KMS-11 (cell line): ENCODE measurements at regions not wholly inside any gene's neighbourhood (a gene's known extent, or its start where the extent isn't known, plus 50 kb on each side); places are given as distances from the start of the nearest gene placed in this dataset.

Experiments used
- H2AFZ ChIP-seq: fragments of 200-600 bp; sonication (generic); 2 replicates; pipeline ENCODE4 v1.6.1; 2016; ENCODE audit warnings: antibody characterized with exemption, mixed run types, low read depth
- H3K27ac ChIP-seq: fragments of 200-600 bp; sonication (generic); 2 replicates; pipeline ENCODE4 v1.6.1; 2016; ENCODE audit warnings: mild to moderate bottlenecking, mixed run types
- H3K27me3 ChIP-seq: fragments of 200-600 bp; sonication (generic); 2 replicates; pipeline ENCODE4 v1.6.1; 2017; ENCODE audit warnings: mild to moderate bottlenecking, low read depth, mixed run types, moderate library complexity; ENCODE audit not compliant: insufficient read depth
- H3K36me3 ChIP-seq: fragments of 200-600 bp; sonication (generic); 2 replicates; pipeline ENCODE4 v1.6.1; 2017; ENCODE audit warnings: mild to moderate bottlenecking, mixed run types; ENCODE audit not compliant: insufficient read depth
- H3K4me1 ChIP-seq: fragments of 200-600 bp; sonication (generic); 2 replicates; pipeline ENCODE4 v1.6.1; 2016; ENCODE audit warnings: mild to moderate bottlenecking, low read depth, mixed run types; ENCODE audit not compliant: poor library complexity, severe bottlenecking
- H3K4me2 ChIP-seq: fragments of 200-600 bp; sonication (generic); 2 replicates; pipeline ENCODE4 v1.7.0; 2016; ENCODE audit warnings: mild to moderate bottlenecking, mixed run types
- H3K4me3 ChIP-seq: fragments of 200-600 bp; sonication (generic); IDR thresholded peaks from 2 replicates; pipeline ENCODE4 v1.6.1; 2017; ENCODE audit warnings: low read depth, low read length, mixed read lengths; ENCODE audit not compliant: insufficient read depth
- H3K79me2 ChIP-seq: fragments of 200-600 bp; sonication (generic); 2 replicates; pipeline ENCODE4 v1.6.1; 2016; ENCODE audit warnings: low read depth, mixed run types; ENCODE audit not compliant: insufficient read depth
- H3K9ac ChIP-seq: fragments of 200-600 bp; sonication (generic); 2 replicates; pipeline ENCODE4 v1.6.1; 2016; ENCODE audit warnings: mild to moderate bottlenecking, mixed run types
- H4K20me1 ChIP-seq: fragments of 200-600 bp; sonication (generic); 2 replicates; pipeline ENCODE4 v1.6.1; 2016; ENCODE audit warnings: mild to moderate bottlenecking, mixed run types; ENCODE audit not compliant: insufficient read depth
- CTCF ChIP-seq: fragments of 200-600 bp; sonication (generic); conservative IDR thresholded peaks from 2 replicates; pipeline ENCODE4 v1.6.1; 2017; ENCODE audit warnings: low read depth, mild to moderate bottlenecking, antibody characterized with exemption, low read length, moderate library complexity, mixed read lengths

- no peak overlapping the region for H3K9ac ChIP-seq
- H3K79me2 ChIP-seq: no peaks in the 10 kb centered on the region
- no peaks in the 10 kb centered on the region for H3K4me1 ChIP-seq
- no peak overlapping the region for H3K27ac ChIP-seq
- no peak overlapping the region for H3K4me2 ChIP-seq
- no peaks in the 10 kb centered on the region for H4K20me1 ChIP-seq
- H3K36me3 ChIP-seq: no peaks in the 10 kb centered on the region
- no peaks in the 10 kb centered on the region for H3K27me3 ChIP-seq
- no peak overlapping the region for H3K4me3 ChIP-seq
- no peak for TF ChIP-seq CTCF
- no peak overlapping the region for H2AFZ ChIP-seq
Observed at GRCh38 chr10:20957744-20958143, 60.6 kb upstream of the NEBL start.

GRCh38 chr10:20956843-20957242 is 59.7 kb upstream of the NEBL start:
- TF ChIP-seq CTCF: no peak
- Histone ChIP-seq H3K27me3 (no peaks in the 10 kb centered on the region), H4K20me1 (no peaks in the 10 kb centered on the region), H3K27ac (no peak overlapping the region), H3K79me2 (no peaks in the 10 kb centered on the region), H3K9ac (no peak overlapping the region), H3K36me3 (no peaks in the 10 kb centered on the region), H2AFZ (no peak overlapping the region), H3K4me1 (no peaks in the 10 kb centered on the region), H3K4me2 (no peak overlapping the region), H3K4me3 (no peak overlapping the region)

GRCh38 chr10:20955355-20955893 is 58.3 kb upstream of the NEBL start:
- H3K4me3 ChIP-seq: no peak overlapping the region
- no peak overlapping the region for H3K4me2 ChIP-seq
- H3K27ac ChIP-seq: no peak overlapping the region
- no peaks in the 10 kb centered on the region for H4K20me1 ChIP-seq
- no peak overlapping the region for H3K9ac ChIP-seq
- no peaks in the 10 kb centered on the region for H3K79me2 ChIP-seq
- no peaks in the 10 kb centered on the region for H3K36me3 ChIP-seq
- no peaks in the 10 kb centered on the region for H3K4me1 ChIP-seq
- H3K27me3 ChIP-seq: no peaks in the 10 kb centered on the region
- H2AFZ ChIP-seq: no peak overlapping the region
- TF ChIP-seq CTCF: no peak

- Histone ChIP-seq H3K36me3 (no peaks in the 10 kb centered on the region), H3K4me3 (no peak overlapping the region), H4K20me1 (no peaks in the 10 kb centered on the region), H3K4me2 (no peak overlapping the region), H2AFZ (no peak overlapping the region), H3K27me3 (no peaks in the 10 kb centered on the region), H3K27ac (no peak overlapping the region), H3K9ac (no peak overlapping the region), H3K4me1 (no peaks in the 10 kb centered on the region), H3K79me2 (no peaks in the 10 kb centered on the region)
- no peak for TF ChIP-seq CTCF
Observed at GRCh38 chr10:20954519-20954918, 57.4 kb upstream of the NEBL start.
